SKM-1 treated with dmso at 0.1 percent for 144 hours (cell line): ENCODE measurements at regions not wholly inside any gene's neighbourhood (a gene's known extent, or its start where the extent isn't known, plus 50 kb on each side); places are given as distances from the start of the nearest gene placed in this dataset.
A peak's percentile ranks its signal among the peaks of the same experiment; 100 is the strongest.
"Not testable (repeated sequence)": the region's sequence is repeated elsewhere in the genome, so short reads cannot be mapped to it uniquely, and the experiment has no call there.

ENCODE experiments used
- DNase-seq: peaks from one replicate; lab custom pipeline; 2025; ENCODE audit not compliant: unreplicated experiment; lab: John Stamatoyannopoulos, UW

GRCh38 chr6:6748001-6748400 is 159.5 kb downstream of the LY86 start:
- no peak for DNase-seq

- peak; percentile 76 for DNase-seq
These were observed 161.4 kb downstream of the LY86 start for GRCh38 chr6:6749702-6750491.

GRCh38 chr6:6750594-6751265 is 162.2 kb downstream of the LY86 start:
- DNase-seq: no peak

- no peak for DNase-seq
These were observed 162.7 kb downstream of the LY86 start for GRCh38 chr6:6751266-6751596.

GRCh38 chr6:6751619-6752023 is 163.1 kb downstream of the LY86 start:
- no peak for DNase-seq

- DNase-seq: no peak
These were observed 163.6 kb downstream of the LY86 start for GRCh38 chr6:6752129-6752528.

- no peak for DNase-seq
These were observed 164.8 kb downstream of the LY86 start for GRCh38 chr6:6753301-6753700.

GRCh38 chr6:6756526-6756925 is 168.0 kb downstream of the LY86 start:
- DNase-seq: no peak

GRCh38 chr6:6758546-6758914 is 170.0 kb downstream of the LY86 start:
- no peak for DNase-seq

- peak; percentile 65 for DNase-seq
These were observed 170.6 kb downstream of the LY86 start for GRCh38 chr6:6758915-6759654.

- DNase-seq: no peak
These were observed 171.5 kb downstream of the LY86 start for GRCh38 chr6:6760002-6760401.

GRCh38 chr6:6762566-6762965 is 174.0 kb downstream of the LY86 start:
- not testable (repeated sequence) for DNase-seq

GRCh38 chr6:6764764-6765434 is 176.4 kb downstream of the LY86 start:
- DNase-seq: no peak

- DNase-seq: no peak
These were observed 177.8 kb downstream of the LY86 start for GRCh38 chr6:6766230-6766905.

- DNase-seq: no peak
These were observed 180.9 kb downstream of the LY86 start for GRCh38 chr6:6769466-6769865.

GRCh38 chr6:6771224-6771945 is 182.9 kb downstream of the LY86 start:
- DNase-seq: no peak

- no peak for DNase-seq
These were observed 183.4 kb downstream of the LY86 start for GRCh38 chr6:6771964-6772363.

- DNase-seq: no peak
These were observed 184.2 kb downstream of the LY86 start for GRCh38 chr6:6772751-6773150.

GRCh38 chr6:6775074-6775473 is 186.6 kb downstream of the LY86 start:
- no peak for DNase-seq

GRCh38 chr6:6780231-6780630 is 191.7 kb downstream of the LY86 start:
- DNase-seq: no peak
